Tibial artery (tissue), 4 donors: ENCODE measurements at regions not wholly inside any gene's neighbourhood (a gene's known extent, or its start where the extent isn't known, plus 50 kb on each side); places are given as distances from the start of the nearest gene placed in this dataset.

Experiments used
- DNase-seq, 2 donors: peaks; one replicate each; pipeline ENCODE4 v3.0.0-alpha.2; 2019
- H3K27ac ChIP-seq, 2 donors: fragments of 200-600 bp; sonication (generic) in 1 of 2; 1 replicate in 1 of 2; 2 replicates in 1 of 2; pipeline ENCODE4 v1.5.1; 2018 to 2019; ENCODE audit warnings: mild to moderate bottlenecking in 1 of 2
- H3K27me3 ChIP-seq, 2 donors: fragments of 200-600 bp; sonication (generic) in 1 of 2; one replicate each; pipeline versions ENCODE4 v1.5.1 to v1.6.0; 2016 to 2019
- H3K36me3 ChIP-seq, 3 donors: fragments of 200-600 bp; sonication (generic) in 2 of 3; one replicate each; pipeline ENCODE4 v1.5.1; 2016 to 2019; ENCODE audit warnings: mild to moderate bottlenecking in 2 of 3
- H3K4me1 ChIP-seq, 4 donors: fragments of 200-600 bp; sonication (generic) in 2 of 4; 1 replicate in 3 of 4; 2 replicates in 1 of 4; pipeline ENCODE4 v1.5.1; 2016 to 2019
- H3K4me3 ChIP-seq, 2 donors: fragments of 200-600 bp; sonication (generic) in 1 of 2; 1 replicate in 1 of 2; 2 replicates in 1 of 2; pipeline ENCODE4 v1.5.1; 2018 to 2019; ENCODE audit warnings: mild to moderate bottlenecking in 2 of 2
- H3K9me3 ChIP-seq, 3 donors: fragments of 200-600 bp; sonication (generic) in 1 of 3; one replicate each; pipeline ENCODE4 v1.5.1; 2016 to 2019
- CTCF ChIP-seq, 2 experiments: fragments of 200-600 bp in 1 of 2; fragments of 450-650 bp in 1 of 2; IDR thresholded peaks; one replicate each; pipeline ENCODE4 v1.5.1; 2017 to 2019; ENCODE audit warnings: antibody characterized with exemption in 2 of 2, mild to moderate bottlenecking in 1 of 2, moderate library complexity in 1 of 2
- intact Hi-C: fragments of 100-400 bp; cut with DNase I; formaldehyde crosslinking; loops from one replicate; pipeline ENCODE4 v1.15.0; 2023; ENCODE audit warnings: low total_unique reads

GRCh38 chr18:50473881-50474280, 86.0 kb upstream of the MAPK4 start:
- no peaks in the 10 kb centered on the region for H3K9me3 ChIP-seq
- no peak overlapping the region for H3K27ac ChIP-seq
- TF ChIP-seq CTCF (IDR thresholded peaks at IDR 0.05) = no peak
- no peak overlapping the region for H3K4me3 ChIP-seq
- intact Hi-C loops = no loop called here
- DNase-seq = no peak
- H3K27me3 ChIP-seq = peaks cover 0 to 10% of the 10 kb centered on the region in 2 donors
- no peaks in the 10 kb centered on the region for H3K36me3 ChIP-seq
- peaks cover 0 to 6% (median under 1%) of the 10 kb centered on the region in 4 donors for H3K4me1 ChIP-seq

DNA sequence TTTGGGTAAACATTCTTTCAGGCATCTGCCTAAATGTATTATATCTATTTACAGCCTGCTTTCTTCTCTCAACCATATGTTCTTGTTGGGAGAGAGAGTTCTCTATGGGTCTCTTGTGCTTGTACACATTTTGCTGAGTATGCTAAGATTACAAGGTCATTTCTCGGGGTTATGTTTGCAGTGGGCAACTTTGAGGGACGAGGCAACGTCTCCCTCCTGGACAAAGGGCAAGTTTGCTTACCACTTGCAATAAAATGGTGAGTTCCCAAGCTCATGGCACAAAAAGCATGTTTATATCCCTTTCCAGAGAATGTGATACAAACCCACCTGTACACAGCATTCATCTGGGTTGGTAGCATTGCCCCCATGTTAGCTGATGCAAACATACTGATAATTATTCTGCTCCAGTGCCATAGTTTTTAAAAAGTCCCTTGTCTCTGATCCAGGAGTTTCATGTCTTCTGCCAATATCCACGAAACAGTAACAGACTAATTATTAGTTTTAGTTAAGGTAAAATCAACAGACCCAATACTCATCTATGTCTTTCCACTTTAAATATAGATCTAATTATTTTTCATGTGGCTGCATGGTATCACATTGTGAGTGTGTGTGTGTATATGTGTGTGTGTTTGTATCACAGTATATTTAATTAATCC, 84.2 kb upstream of the MAPK4 start:
- Histone ChIP-seq H3K9me3 (no peaks in the 10 kb centered on the region), H3K36me3 (no peaks in the 10 kb centered on the region), H3K4me1 (no peaks in the 10 kb centered on the region), H3K27me3 (peaks cover 0 to 10% of the 10 kb centered on the region in 2 donors), H3K27ac (no peak overlapping the region), H3K4me3 (no peak overlapping the region)
- TF ChIP-seq CTCF (IDR thresholded peaks at IDR 0.05) = no peak
- intact Hi-C loops = no loop called here
- no peak for DNase-seq

DNA sequence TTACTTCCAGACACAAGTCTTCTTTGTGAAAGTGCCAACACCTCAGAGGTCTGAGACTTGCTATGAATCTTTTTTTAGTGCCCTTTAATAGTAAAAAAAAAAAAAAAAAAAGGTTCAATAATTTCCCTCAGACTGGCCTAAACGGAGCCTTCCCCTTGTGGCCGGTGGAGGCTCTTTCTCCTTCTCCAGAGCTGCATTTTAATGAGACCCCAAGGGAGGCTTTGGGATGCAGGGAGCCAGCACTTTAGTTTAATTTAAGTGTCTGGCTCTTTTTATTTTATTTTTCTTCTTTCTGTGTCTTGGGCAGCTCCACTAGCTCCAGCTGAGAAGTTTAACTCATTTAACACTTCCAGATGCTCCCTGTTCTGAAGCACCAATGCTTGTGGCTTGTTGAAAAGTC, 67.8 kb upstream of the MAPK4 start:
- no peak for DNase-seq
- peaks cover 0 to 6% (median 3%) of the 10 kb centered on the region in 3 donors for H3K9me3 ChIP-seq
- H3K36me3 ChIP-seq = no peaks in the 10 kb centered on the region
- intact Hi-C loops = no loop called here
- TF ChIP-seq CTCF (IDR thresholded peaks at IDR 0.05) = no peak
- no peak overlapping the region for H3K4me3 ChIP-seq
- H3K27me3 ChIP-seq = no peaks in the 10 kb centered on the region
- no peaks in the 10 kb centered on the region for H3K4me1 ChIP-seq
- no peak overlapping the region for H3K27ac ChIP-seq

DNA sequence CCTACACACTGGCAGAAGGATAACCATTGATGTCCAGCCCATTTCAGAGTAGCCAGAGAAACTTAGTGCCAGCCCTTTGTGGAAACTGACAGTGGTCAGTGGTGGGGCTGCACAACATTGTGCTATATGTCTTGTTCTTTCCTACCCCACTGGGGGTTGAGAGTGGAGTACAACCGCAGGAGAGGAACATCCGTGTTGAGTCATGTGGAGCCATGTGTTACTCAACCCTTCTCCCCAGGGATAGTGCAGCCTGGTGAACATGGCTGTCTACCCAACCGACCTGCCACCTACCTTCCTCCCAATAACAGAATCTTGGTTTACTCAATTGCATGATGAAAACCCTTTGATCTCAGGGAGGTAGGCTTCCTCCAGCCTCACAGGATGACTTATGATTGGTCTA, 65.3 kb upstream of the MAPK4 start:
- intact Hi-C loops = no loop called here
- no peak for TF ChIP-seq CTCF (IDR thresholded peaks at IDR 0.05)
- H3K27me3 ChIP-seq = no peaks in the 10 kb centered on the region

GRCh38 chr18:50506362-50506761, 53.5 kb upstream of the MAPK4 start:
- intact Hi-C loops = loop anchor here (2.0 kb wide), 1 partner anchor 276 kb away; no protein-coding TSS in a partner anchor
- no peaks in the 10 kb centered on the region for H3K36me3 ChIP-seq
- H3K4me3 ChIP-seq = no peak overlapping the region
- DNase-seq = no peak
- no peak overlapping the region for H3K27ac ChIP-seq
- no peaks in the 10 kb centered on the region for H3K4me1 ChIP-seq
- no peaks in the 10 kb centered on the region for H3K9me3 ChIP-seq
- no peaks in the 10 kb centered on the region for H3K27me3 ChIP-seq
- TF ChIP-seq CTCF (IDR thresholded peaks at IDR 0.05) = no peak

More for the DNA sequence above, 65.3 kb upstream of the MAPK4 start:
- no peak for DNase-seq
- peaks cover 0 to 6% (median 3%) of the 10 kb centered on the region in 3 donors for H3K9me3 ChIP-seq
- no peaks in the 10 kb centered on the region for H3K4me1 ChIP-seq
- no peak overlapping the region for H3K27ac ChIP-seq
- no peak overlapping the region for H3K4me3 ChIP-seq
- no peaks in the 10 kb centered on the region for H3K36me3 ChIP-seq
